Large intestine (tissue), 3 donors: ENCODE measurements at regions not wholly inside any gene's neighbourhood (a gene's known extent, or its start where the extent isn't known, plus 50 kb on each side); places are given as distances from the start of the nearest gene placed in this dataset.
"Not testable (repeated sequence)": the region's sequence is repeated elsewhere in the genome, so short reads cannot be mapped to it uniquely, and the experiment has no call there.

ENCODE experiments used
- DNase-seq, 2 donors: peaks; one replicate each; pipeline versions ENCODE4 v3.0.0 to v3.0.0-alpha.2; 2013
- H3K27ac ChIP-seq: one replicate; pipeline ENCODE4 v1.5.1; 2013; ENCODE audit warnings: low read length
- H3K27me3 ChIP-seq: 2 replicates; pipeline ENCODE4 v1.6.1; 2013; ENCODE audit warnings: low read length; ENCODE audit not compliant: control insufficient read depth, insufficient read depth
- H3K36me3 ChIP-seq: 2 replicates; pipeline ENCODE4 v1.6.1; 2013; ENCODE audit warnings: low read length; ENCODE audit not compliant: control insufficient read depth, insufficient read depth
- H3K4me1 ChIP-seq: one replicate; pipeline ENCODE4 v1.6.1; 2013; ENCODE audit warnings: low read length; ENCODE audit not compliant: control insufficient read depth, insufficient read depth
- H3K4me3 ChIP-seq: one replicate; pipeline ENCODE4 v1.5.1; 2013; ENCODE audit warnings: low read length
- H3K9me3 ChIP-seq: one replicate; pipeline ENCODE4 v1.6.1; 2013; ENCODE audit warnings: mild to moderate bottlenecking, low read depth, low read length, moderate library complexity; ENCODE audit not compliant: control insufficient read depth
- WGBS: methylation state at CpG from one replicate; pipeline ENCODE4 v1.1.5; 2013; ENCODE audit warnings: low lambda C conversion rate; ENCODE audit not compliant: insufficient coverage; 5-methylcytosine and 5-hydroxymethylcytosine counted together

- DNase-seq, result no peak
- Histone ChIP-seq H3K36me3 (no peaks in the 10 kb centered on the region), H3K27me3 (no peaks in the 10 kb centered on the region), H3K9me3 (no peaks in the 10 kb centered on the region), H3K27ac (no peak overlapping the region), H3K4me3 (no peak overlapping the region), H3K4me1 (no peaks in the 10 kb centered on the region)
- 75% methylated on average over 1 of the region's 1 CpG for WGBS
Observed at GRCh38 chr6:51292659-51293058, 474.0 kb downstream of the TFAP2B start.

- no peak overlapping the region for H3K27ac ChIP-seq
- no peaks in the 10 kb centered on the region for H3K27me3 ChIP-seq
- no peaks in the 10 kb centered on the region for H3K36me3 ChIP-seq
- no peaks in the 10 kb centered on the region for H3K4me1 ChIP-seq
- no peak overlapping the region for H3K4me3 ChIP-seq
- DNase-seq, result no peak
- H3K9me3 ChIP-seq, result no peaks in the 10 kb centered on the region
- no CpG with 5 or more reads among the region's 3 CpGs for WGBS
Observed at GRCh38 chr6:51299621-51300380, 481.1 kb downstream of the TFAP2B start.

GRCh38 chr6:51300510-51300909, 481.8 kb downstream of the TFAP2B start:
- Histone ChIP-seq H3K27ac (no peak overlapping the region), H3K27me3 (no peaks in the 10 kb centered on the region), H3K36me3 (no peaks in the 10 kb centered on the region), H3K4me1 (no peaks in the 10 kb centered on the region), H3K9me3 (no peaks in the 10 kb centered on the region), H3K4me3 (no peak overlapping the region)
- no peak for DNase-seq

GRCh38 chr6:51301962-51302361, 483.3 kb downstream of the TFAP2B start:
- Histone ChIP-seq H3K27ac (no peak overlapping the region), H3K4me1 (no peaks in the 10 kb centered on the region), H3K4me3 (no peak overlapping the region), H3K36me3 (no peaks in the 10 kb centered on the region), H3K9me3 (no peaks in the 10 kb centered on the region), H3K27me3 (no peaks in the 10 kb centered on the region)
- DNase-seq, result no peak
- no CpG with 5 or more reads among the region's 3 CpGs for WGBS

- H3K27ac ChIP-seq, result no peak overlapping the region
- no peaks in the 10 kb centered on the region for H3K36me3 ChIP-seq
- no peak for DNase-seq
- no peak overlapping the region for H3K4me3 ChIP-seq
- H3K9me3 ChIP-seq, result no peaks in the 10 kb centered on the region
- no peaks in the 10 kb centered on the region for H3K4me1 ChIP-seq
- WGBS, result 100% methylated on average over 1 of the region's 2 CpGs
- no peaks in the 10 kb centered on the region for H3K27me3 ChIP-seq
Observed at GRCh38 chr6:51302431-51302830, 483.8 kb downstream of the TFAP2B start.

- Histone ChIP-seq H3K9me3 (no peaks in the 10 kb centered on the region), H3K36me3 (no peaks in the 10 kb centered on the region), H3K4me3 (no peak overlapping the region), H3K27me3 (no peaks in the 10 kb centered on the region), H3K27ac (no peak overlapping the region), H3K4me1 (no peaks in the 10 kb centered on the region)
- no peak for DNase-seq
- WGBS, result 81% methylated on average over 2 of the region's 2 CpGs
Observed at GRCh38 chr6:51303338-51303737, 484.7 kb downstream of the TFAP2B start.

- no peaks in the 10 kb centered on the region for H3K27me3 ChIP-seq
- no CpG with 5 or more reads among the region's 2 CpGs for WGBS
- no peak for DNase-seq
- no peak overlapping the region for H3K4me3 ChIP-seq
- no peak overlapping the region for H3K27ac ChIP-seq
- no peaks in the 10 kb centered on the region for H3K9me3 ChIP-seq
- no peaks in the 10 kb centered on the region for H3K36me3 ChIP-seq
- H3K4me1 ChIP-seq, result no peaks in the 10 kb centered on the region
Observed at GRCh38 chr6:51314965-51315364, 496.3 kb downstream of the TFAP2B start.

GRCh38 chr6:51318674-51319073, 500.0 kb downstream of the TFAP2B start:
- H3K4me3 ChIP-seq, result no peak overlapping the region
- no peaks in the 10 kb centered on the region for H3K9me3 ChIP-seq
- WGBS, result 83% methylated on average over 1 of the region's 5 CpGs
- no peak overlapping the region for H3K27ac ChIP-seq
- no peaks in the 10 kb centered on the region for H3K27me3 ChIP-seq
- H3K36me3 ChIP-seq, result no peaks in the 10 kb centered on the region
- DNase-seq, result no peak
- no peaks in the 10 kb centered on the region for H3K4me1 ChIP-seq

GRCh38 chr6:51321477-51321876, 502.8 kb downstream of the TFAP2B start:
- no CpG with 5 or more reads among the region's 3 CpGs for WGBS
- H3K27ac ChIP-seq, DNase-seq, H3K9me3 ChIP-seq, H3K4me1 ChIP-seq, H3K4me3 ChIP-seq, H3K36me3 ChIP-seq, H3K27me3 ChIP-seq: not testable (repeated sequence)

GRCh38 chr6:51322505-51322904, 503.8 kb downstream of the TFAP2B start:
- H3K27me3 ChIP-seq, result no peaks in the 10 kb centered on the region
- no peaks in the 10 kb centered on the region for H3K36me3 ChIP-seq
- DNase-seq, result no peak
- H3K4me3 ChIP-seq, result no peak overlapping the region
- H3K9me3 ChIP-seq, result no peaks in the 10 kb centered on the region
- no peak overlapping the region for H3K27ac ChIP-seq
- H3K4me1 ChIP-seq, result no peaks in the 10 kb centered on the region

- no peaks in the 10 kb centered on the region for H3K36me3 ChIP-seq
- H3K4me1 ChIP-seq, result no peaks in the 10 kb centered on the region
- no CpG with 5 or more reads among the region's 1 CpG for WGBS
- H3K27ac ChIP-seq, result no peak overlapping the region
- no peaks in the 10 kb centered on the region for H3K9me3 ChIP-seq
- no peak overlapping the region for H3K4me3 ChIP-seq
- H3K27me3 ChIP-seq, result no peaks in the 10 kb centered on the region
- DNase-seq, result no peak
Observed at GRCh38 chr6:51323056-51323455, 504.4 kb downstream of the TFAP2B start.
